Fibroblast of lung (primary cell): ENCODE measurements at regions not wholly inside any gene's neighbourhood (a gene's known extent, or its start where the extent isn't known, plus 50 kb on each side); places are given as distances from the start of the nearest gene placed in this dataset.

Source experiments
- DNase-seq, 2 donors: peaks; one replicate each; pipeline versions ENCODE4 v3.0.0 to v3.0.0-alpha.2; 2010; ENCODE audit warnings: low read depth in 2 of 2
- H2AFZ ChIP-seq: 2 replicates; pipeline ENCODE4 v1.5.1; 2012; ENCODE audit warnings: low read length, control low read depth, inconsistent platforms
- H3K27ac ChIP-seq: 2 replicates; pipeline ENCODE4 v1.5.1; 2011; ENCODE audit warnings: low read length, control low read depth; ENCODE audit not compliant: insufficient read depth
- H3K27me3 ChIP-seq: 2 replicates; pipeline ENCODE4 v1.5.1; 2011; ENCODE audit warnings: mild to moderate bottlenecking, low read length; ENCODE audit not compliant: control insufficient read depth, insufficient read depth
- H3K36me3 ChIP-seq: 2 replicates; pipeline ENCODE4 v1.5.1; 2011; ENCODE audit warnings: low read length; ENCODE audit not compliant: control insufficient read depth, insufficient read depth
- H3K4me1 ChIP-seq: 2 replicates; pipeline ENCODE4 v1.5.1; 2011; ENCODE audit warnings: low read length; ENCODE audit not compliant: control insufficient read depth, insufficient read depth; ENCODE audit errors: extremely low read depth
- H3K4me2 ChIP-seq: 2 replicates; pipeline ENCODE4 v1.5.1; 2011; ENCODE audit warnings: low read length, control low read depth; ENCODE audit not compliant: insufficient read depth; ENCODE audit errors: extremely low read depth
- H3K4me3 ChIP-seq, 4 experiments: fragments of 200-600 bp in 1 of 4; sonication (generic) in 1 of 4; replicated peaks in 1 of 4; 2 replicates each; pipeline ENCODE4 v1.5.1; 2011 to 2016; ENCODE audit warnings: low read length in 4 of 4, low read depth in 3 of 4, mild to moderate bottlenecking in 3 of 4, control low read depth in 2 of 4, inconsistent platforms in 1 of 4, mixed read lengths in 1 of 4; ENCODE audit not compliant: insufficient read depth in 1 of 4; ENCODE audit errors: control extremely low read depth in 1 of 4
- H3K79me2 ChIP-seq: 2 replicates; pipeline ENCODE4 v1.5.1; 2012; ENCODE audit warnings: mild to moderate bottlenecking, low read length, inconsistent platforms; ENCODE audit not compliant: control insufficient read depth, insufficient read depth
- H3K9ac ChIP-seq: 2 replicates; pipeline ENCODE4 v1.5.1; 2011; ENCODE audit warnings: mild to moderate bottlenecking, low read length, control low read depth; ENCODE audit not compliant: insufficient read depth
- H3K9me3 ChIP-seq: 2 replicates; pipeline ENCODE4 v1.5.1; 2012; ENCODE audit warnings: low read depth, low read length; ENCODE audit not compliant: control insufficient read depth, insufficient read depth
- H4K20me1 ChIP-seq: 2 replicates; pipeline ENCODE4 v1.5.1; 2011; ENCODE audit warnings: low read length; ENCODE audit not compliant: control insufficient read depth, insufficient read depth; ENCODE audit errors: extremely low read depth
- CTCF ChIP-seq, 2 donors: IDR thresholded peaks in 1 of 2; conservative IDR thresholded peaks in 1 of 2; 1 replicate in 1 of 2; 2 replicates in 1 of 2; pipeline ENCODE4 v1.5.1; 2011 to 2012; ENCODE audit warnings: low read length in 2 of 2, control low read depth in 1 of 2, inconsistent platforms in 1 of 2, low read depth in 1 of 2, mild to moderate bottlenecking in 1 of 2
- EZH2 ChIP-seq: IDR thresholded peaks from 2 replicates; pipeline ENCODE4 v1.5.1; 2012; ENCODE audit warnings: low read length, control low read depth, mild to moderate bottlenecking; ENCODE audit errors: missing control alignments

- Histone ChIP-seq H4K20me1 (no peaks in the 10 kb centered on the region), H3K36me3 (no peaks in the 10 kb centered on the region), H3K79me2 (no peaks in the 10 kb centered on the region), H3K9ac (no peak overlapping the region), H3K9me3 (no peaks in the 10 kb centered on the region), H3K4me2 (no peak overlapping the region), H3K4me3 (no peak overlapping the region), H3K27me3 (no peaks in the 10 kb centered on the region), H3K27ac (no peak overlapping the region), H2AFZ (no peak overlapping the region), H3K4me1 (no peaks in the 10 kb centered on the region)
- TF ChIP-seq EZH2 (no peak), CTCF (conservative IDR thresholded peaks at IDR 0.05 in 1 of 2, IDR thresholded peaks at IDR 0.05 in 1 of 2; ENCODE audit: low read depth in 1 of 2, low read length in 2 of 2) (no peak)
- DNase-seq, result no peak
These were observed 174.9 kb downstream of the MYCN start for GRCh38 chr2:16115291-16115690.

GRCh38 chr2:16114836-16115235 lies 174.5 kb downstream of the MYCN start:
- no peak for DNase-seq
- no peak overlapping the region for H2AFZ ChIP-seq
- H3K9me3 ChIP-seq, result no peaks in the 10 kb centered on the region
- TF ChIP-seq EZH2 (no peak), CTCF (conservative IDR thresholded peaks at IDR 0.05 in 1 of 2, IDR thresholded peaks at IDR 0.05 in 1 of 2; ENCODE audit: low read depth in 1 of 2, low read length in 2 of 2) (no peak)
- H3K36me3 ChIP-seq, result no peaks in the 10 kb centered on the region
- no peak overlapping the region for H3K4me3 ChIP-seq
- no peaks in the 10 kb centered on the region for H3K4me1 ChIP-seq
- H4K20me1 ChIP-seq, result no peaks in the 10 kb centered on the region
- H3K27me3 ChIP-seq, result no peaks in the 10 kb centered on the region
- H3K79me2 ChIP-seq, result no peaks in the 10 kb centered on the region
- no peak overlapping the region for H3K27ac ChIP-seq
- no peak overlapping the region for H3K9ac ChIP-seq
- H3K4me2 ChIP-seq, result no peak overlapping the region

DNA sequence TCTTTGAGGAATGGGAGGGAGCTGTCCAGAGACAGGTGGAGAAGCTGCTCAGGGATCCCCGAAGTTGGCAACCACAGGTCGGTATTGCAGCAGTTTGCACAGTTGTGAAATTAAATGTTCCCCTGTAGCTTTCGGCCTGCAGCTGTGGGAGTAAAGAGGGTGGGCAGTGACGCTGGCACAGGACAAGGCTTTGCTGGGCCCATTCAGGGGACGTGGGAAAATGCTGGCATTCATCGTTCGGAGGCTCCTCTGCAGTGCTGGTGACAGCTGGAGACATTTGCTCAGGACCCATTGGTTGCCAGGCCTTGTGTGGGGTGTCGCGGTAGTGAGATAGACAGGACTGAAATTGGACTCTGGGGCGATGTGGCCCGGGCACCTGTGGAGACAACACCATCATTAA lies 173.7 kb downstream of the MYCN start:
- Histone ChIP-seq H3K4me3 (no peak overlapping the region), H4K20me1 (no peaks in the 10 kb centered on the region), H3K27ac (no peak overlapping the region), H3K9ac (no peak overlapping the region), H3K36me3 (no peaks in the 10 kb centered on the region), H3K9me3 (no peaks in the 10 kb centered on the region), H3K4me1 (no peaks in the 10 kb centered on the region), H2AFZ (no peak overlapping the region), H3K4me2 (no peak overlapping the region), H3K27me3 (no peaks in the 10 kb centered on the region), H3K79me2 (no peaks in the 10 kb centered on the region)
- DNase-seq, result no peak
- TF ChIP-seq CTCF (conservative IDR thresholded peaks at IDR 0.05 in 1 of 2, IDR thresholded peaks at IDR 0.05 in 1 of 2; ENCODE audit: low read depth in 1 of 2, low read length in 2 of 2) (no peak), EZH2 (no peak)
